ENCODE measurements at regions not wholly inside any gene's neighbourhood (a gene's known extent, or its start where the extent isn't known, plus 50 kb on each side); places are given as distances from the start of the nearest gene placed in this dataset.
"Not testable (repeated sequence)": the region's sequence is repeated elsewhere in the genome, so short reads cannot be mapped to it uniquely, and the experiment has no call there.

- Mint-ChIP-seq H3K4me3 (no peak overlapping the region), H3K27ac (no peak overlapping the region), H3K27me3 (ENCODE audit: low read depth) (peaks cover 15% of the 10 kb centered on the region), H3K36me3 (ENCODE audit: low read depth) (no peaks in the 10 kb centered on the region), H3K9me3 (no peaks in the 10 kb centered on the region), H3K4me1 (ENCODE audit: low read depth) (no peaks in the 10 kb centered on the region)
- DNase-seq (ENCODE audit: low spot score): no peak
Measured at GRCh38 chr5:110846398-110847001, 107.7 kb downstream of the SLC25A46 start.

GRCh38 chr5:110851357-110851756 lies 112.5 kb downstream of the SLC25A46 start:
- H3K27me3 Mint-ChIP-seq (ENCODE audit: low read depth): peaks cover 11% of the 10 kb centered on the region
- no peak for DNase-seq (ENCODE audit: low spot score)

GRCh38 chr5:110852053-110852452 lies 113.2 kb downstream of the SLC25A46 start:
- Mint-ChIP-seq H3K27ac (no peak overlapping the region), H3K4me3 (no peak overlapping the region), H3K36me3 (ENCODE audit: low read depth) (no peaks in the 10 kb centered on the region), H3K27me3 (ENCODE audit: low read depth) (peaks cover 8% of the 10 kb centered on the region), H3K9me3 (no peaks in the 10 kb centered on the region), H3K4me1 (ENCODE audit: low read depth) (no peaks in the 10 kb centered on the region)
- no peak for DNase-seq (ENCODE audit: low spot score)

More at GRCh38 chr5:110851357-110851756, 112.5 kb downstream of the SLC25A46 start:
- Mint-ChIP-seq H3K36me3 (ENCODE audit: low read depth) (no peaks in the 10 kb centered on the region), H3K4me3 (no peak overlapping the region), H3K27ac (no peak overlapping the region), H3K4me1 (ENCODE audit: low read depth) (no peaks in the 10 kb centered on the region), H3K9me3 (no peaks in the 10 kb centered on the region)

GRCh38 chr5:110852541-110852940 lies 113.7 kb downstream of the SLC25A46 start:
- Mint-ChIP-seq H3K4me1 (ENCODE audit: low read depth) (no peaks in the 10 kb centered on the region), H3K9me3 (no peaks in the 10 kb centered on the region), H3K27ac (no peak overlapping the region), H3K27me3 (ENCODE audit: low read depth) (peaks cover 8% of the 10 kb centered on the region), H3K36me3 (ENCODE audit: low read depth) (no peaks in the 10 kb centered on the region), H3K4me3 (no peak overlapping the region)
- no peak for DNase-seq (ENCODE audit: low spot score)

GRCh38 chr5:110853267-110853666 lies 114.5 kb downstream of the SLC25A46 start:
- Mint-ChIP-seq H3K27ac (no peak overlapping the region), H3K36me3 (ENCODE audit: low read depth) (no peaks in the 10 kb centered on the region), H3K27me3 (ENCODE audit: low read depth) (peaks cover 8% of the 10 kb centered on the region), H3K9me3 (no peaks in the 10 kb centered on the region), H3K4me1 (ENCODE audit: low read depth) (no peaks in the 10 kb centered on the region), H3K4me3 (no peak overlapping the region)
- no peak for DNase-seq (ENCODE audit: low spot score)

GRCh38 chr5:110854200-110854599 lies 115.4 kb downstream of the SLC25A46 start:
- Mint-ChIP-seq H3K4me1 (ENCODE audit: low read depth) (no peaks in the 10 kb centered on the region), H3K36me3 (ENCODE audit: low read depth) (no peaks in the 10 kb centered on the region), H3K27ac (no peak overlapping the region), H3K27me3 (ENCODE audit: low read depth) (peaks cover 5% of the 10 kb centered on the region), H3K4me3 (no peak overlapping the region), H3K9me3 (no peaks in the 10 kb centered on the region)
- no peak for DNase-seq (ENCODE audit: low spot score)

- no peak for DNase-seq (ENCODE audit: low spot score)
- Mint-ChIP-seq H3K9me3 (no peaks in the 10 kb centered on the region), H3K36me3 (ENCODE audit: low read depth) (no peaks in the 10 kb centered on the region), H3K4me3 (no peak overlapping the region), H3K4me1 (ENCODE audit: low read depth) (no peaks in the 10 kb centered on the region), H3K27ac (no peak overlapping the region), H3K27me3 (ENCODE audit: low read depth) (peaks cover 7% of the 10 kb centered on the region)
Measured at GRCh38 chr5:110855961-110856360, 117.2 kb downstream of the SLC25A46 start.

GRCh38 chr5:110865400-110866094 lies 126.7 kb downstream of the SLC25A46 start:
- Mint-ChIP-seq H3K9me3 (no peaks in the 10 kb centered on the region), H3K4me3 (no peak overlapping the region), H3K36me3 (ENCODE audit: low read depth) (no peaks in the 10 kb centered on the region), H3K27ac (no peak overlapping the region), H3K27me3 (ENCODE audit: low read depth) (peaks cover 7% of the 10 kb centered on the region), H3K4me1 (ENCODE audit: low read depth) (no peaks in the 10 kb centered on the region)
- no peak for DNase-seq (ENCODE audit: low spot score)

- DNase-seq (ENCODE audit: low spot score): no peak
- Mint-ChIP-seq H3K27ac (no peak overlapping the region), H3K9me3 (no peaks in the 10 kb centered on the region), H3K4me3 (no peak overlapping the region), H3K27me3 (ENCODE audit: low read depth) (no peaks in the 10 kb centered on the region), H3K36me3 (ENCODE audit: low read depth) (no peaks in the 10 kb centered on the region), H3K4me1 (ENCODE audit: low read depth) (no peaks in the 10 kb centered on the region)
Measured at GRCh38 chr5:110869927-110870326, 131.1 kb downstream of the SLC25A46 start.

- H3K36me3 Mint-ChIP-seq (ENCODE audit: low read depth): no peaks in the 10 kb centered on the region
- H3K9me3 Mint-ChIP-seq: no peaks in the 10 kb centered on the region
- no peak for DNase-seq (ENCODE audit: low spot score)
- no peaks in the 10 kb centered on the region for H3K27me3 Mint-ChIP-seq (ENCODE audit: low read depth)
- H3K4me3 Mint-ChIP-seq: no peak overlapping the region
- no peak overlapping the region for H3K27ac Mint-ChIP-seq
- H3K4me1 Mint-ChIP-seq (ENCODE audit: low read depth): no peaks in the 10 kb centered on the region
Measured at GRCh38 chr5:110872200-110872599, 133.4 kb downstream of the SLC25A46 start.

- Mint-ChIP-seq H3K27ac (no peak overlapping the region), H3K9me3 (no peaks in the 10 kb centered on the region), H3K4me1 (ENCODE audit: low read depth) (no peaks in the 10 kb centered on the region), H3K27me3 (ENCODE audit: low read depth) (no peaks in the 10 kb centered on the region), H3K36me3 (ENCODE audit: low read depth) (no peaks in the 10 kb centered on the region), H3K4me3 (no peak overlapping the region)
- no peak for DNase-seq (ENCODE audit: low spot score)
Measured at GRCh38 chr5:110872963-110873362, 134.2 kb downstream of the SLC25A46 start.

- H3K4me3 Mint-ChIP-seq: no peak overlapping the region
- H3K36me3 Mint-ChIP-seq (ENCODE audit: low read depth): no peaks in the 10 kb centered on the region
- H3K27ac Mint-ChIP-seq: no peak overlapping the region
- H3K4me1 Mint-ChIP-seq (ENCODE audit: low read depth): no peaks in the 10 kb centered on the region
- DNase-seq (ENCODE audit: low spot score): no peak
- H3K9me3 Mint-ChIP-seq: no peaks in the 10 kb centered on the region
- no peaks in the 10 kb centered on the region for H3K27me3 Mint-ChIP-seq (ENCODE audit: low read depth)
Measured at GRCh38 chr5:110873773-110874437, 135.1 kb downstream of the SLC25A46 start.

- H3K27me3 Mint-ChIP-seq (ENCODE audit: low read depth); H3K9me3 Mint-ChIP-seq; H3K36me3 Mint-ChIP-seq (ENCODE audit: low read depth); DNase-seq (ENCODE audit: low spot score); H3K27ac Mint-ChIP-seq; H3K4me3 Mint-ChIP-seq; H3K4me1 Mint-ChIP-seq (ENCODE audit: low read depth): not testable (repeated sequence)
Measured at GRCh38 chr5:110875115-110875514, 136.3 kb downstream of the SLC25A46 start.

GRCh38 chr5:110878115-110878514 lies 139.3 kb downstream of the SLC25A46 start:
- Mint-ChIP-seq H3K9me3 (no peaks in the 10 kb centered on the region), H3K4me3 (no peak overlapping the region)

More at GRCh38 chr5:110878115-110878514, 139.3 kb downstream of the SLC25A46 start:
- Mint-ChIP-seq H3K36me3 (ENCODE audit: low read depth) (no peaks in the 10 kb centered on the region), H3K27me3 (ENCODE audit: low read depth) (no peaks in the 10 kb centered on the region), H3K27ac (no peak overlapping the region), H3K4me1 (ENCODE audit: low read depth) (no peaks in the 10 kb centered on the region)
- DNase-seq (ENCODE audit: low spot score): no peak
